Naive thymus-derived CD4-positive, alpha-beta T cell (primary cell): ENCODE measurements at regions not wholly inside any gene's neighbourhood (a gene's known extent, or its start where the extent isn't known, plus 50 kb on each side); places are given as distances from the start of the nearest gene placed in this dataset.

Source experiments
- ATAC-seq: fragments of 150-1000 bp; cut with Tn5 transposase; 2 replicates; pipeline ENCODE4 v1.10.0; 2021; ENCODE audit warnings: mild to moderate bottlenecking, moderate library complexity
- CTCF ChIA-PET: fragments of 350-600 bp; sonication (Branson Sonifier 250); formaldehyde crosslinking; loops from one replicate; lab custom pipeline; 2021; ENCODE audit warnings: antibody characterized with exemption; lab: Charles Lee
- POLR2A ChIA-PET: fragments of 350-600 bp; sonication (Branson Sonifier 250); formaldehyde crosslinking; loops from one replicate; lab custom pipeline; 2021; ENCODE audit warnings: antibody characterized with exemption, inconsistent platforms; lab: Charles Lee
- DNase-seq, 9 donors: peaks; one replicate each; pipeline versions ENCODE4 v3.0.0 to v3.0.0-alpha.2; 2020 to 2022; ENCODE audit warnings: mixed read lengths in 1 of 9
- H3K27ac ChIP-seq: one replicate; pipeline ENCODE4 v1.7.0; 2013; ENCODE audit warnings: mild to moderate bottlenecking, low read depth, low read length, moderate library complexity
- H3K27me3 ChIP-seq, 2 donors: one replicate each; pipeline ENCODE4 v1.7.0; 2013; ENCODE audit warnings: low read length in 2 of 2, mild to moderate bottlenecking in 2 of 2, moderate library complexity in 2 of 2; ENCODE audit not compliant: control insufficient read depth in 2 of 2, insufficient read depth in 2 of 2
- H3K36me3 ChIP-seq, 3 experiments: 1 replicate in 2 of 3; 2 replicates in 1 of 3; pipeline ENCODE4 v1.7.0; 2013; ENCODE audit warnings: low read length in 3 of 3, mild to moderate bottlenecking in 3 of 3, moderate library complexity in 1 of 3; ENCODE audit not compliant: insufficient read depth in 3 of 3, control insufficient read depth in 2 of 3
- H3K4me1 ChIP-seq, 2 donors: one replicate each; pipeline ENCODE4 v1.7.0; 2013; ENCODE audit warnings: low read length in 2 of 2, mild to moderate bottlenecking in 2 of 2, moderate library complexity in 1 of 2; ENCODE audit not compliant: control insufficient read depth in 2 of 2, insufficient read depth in 2 of 2
- H3K4me3 ChIP-seq: 2 replicates; pipeline ENCODE4 v1.7.0; 2013; ENCODE audit warnings: mild to moderate bottlenecking, low read length
- H3K9me3 ChIP-seq, 3 experiments: 1 replicate in 2 of 3; 2 replicates in 1 of 3; pipeline ENCODE4 v1.7.0; 2013; ENCODE audit warnings: low read length in 3 of 3; ENCODE audit not compliant: control insufficient read depth in 2 of 3
- H3K27ac Mint-ChIP-seq, 9 donors: one replicate each; pipeline ENCODE4 v1.8.0; 2020 to 2022; ENCODE audit warnings: mixed read lengths in 9 of 9, mild to moderate bottlenecking in 8 of 9, moderate library complexity in 5 of 9, inconsistent platforms in 2 of 9
- H3K27me3 Mint-ChIP-seq, 5 donors: one replicate each; pipeline ENCODE4 v1.8.0; 2021 to 2022; ENCODE audit warnings: mixed read lengths in 5 of 5, mild to moderate bottlenecking in 1 of 5
- H3K36me3 Mint-ChIP-seq, 5 donors: one replicate each; pipeline ENCODE4 v1.8.0; 2020 to 2022; ENCODE audit warnings: mixed read lengths in 5 of 5, mild to moderate bottlenecking in 3 of 5, inconsistent platforms in 1 of 5
- H3K4me1 Mint-ChIP-seq, 7 donors: one replicate each; pipeline ENCODE4 v1.8.0; 2020 to 2022; ENCODE audit warnings: mixed read lengths in 7 of 7, mild to moderate bottlenecking in 3 of 7, inconsistent platforms in 1 of 7
- H3K4me3 Mint-ChIP-seq, 10 donors: one replicate each; pipeline ENCODE4 v1.8.0; 2020 to 2022; ENCODE audit warnings: mild to moderate bottlenecking in 10 of 10, mixed read lengths in 10 of 10, moderate library complexity in 6 of 10, inconsistent platforms in 2 of 10
- H3K9me3 Mint-ChIP-seq, 11 donors: one replicate each; pipeline ENCODE4 v1.8.0; 2020 to 2022; ENCODE audit warnings: mixed read lengths in 11 of 11, mild to moderate bottlenecking in 4 of 11, inconsistent platforms in 1 of 11, moderate library complexity in 1 of 11
- intact Hi-C, 2 donors: fragments of 100-400 bp; cut with micrococcal nuclease; formaldehyde crosslinking; loops; one replicate each; pipeline ENCODE4 v1.15.1; 2023

DNA sequence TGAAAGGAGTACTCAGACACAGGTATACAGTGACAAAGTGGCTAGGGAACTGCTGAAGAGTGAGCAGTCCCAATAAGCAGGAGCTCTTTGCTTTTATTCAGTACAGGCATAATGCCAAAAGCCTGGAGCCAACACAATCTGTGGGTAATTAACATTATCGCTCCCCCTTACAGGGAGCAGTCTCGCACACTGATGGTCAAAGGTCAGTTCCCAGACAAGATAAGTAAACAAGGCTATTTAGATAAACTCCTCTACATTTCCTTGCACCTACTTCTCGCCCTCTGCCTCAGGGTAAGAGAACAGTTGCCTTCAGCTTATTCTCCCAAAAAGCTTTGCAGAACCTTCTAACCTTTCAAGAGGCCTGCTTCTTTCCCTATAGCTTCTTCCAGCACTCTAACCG lies 73.9 kb upstream of the TAF9B start:
- Mint-ChIP-seq H3K9me3 (peaks cover 0 to 24% (median 8%) of the 10 kb centered on the region in 11 donors), H3K36me3 (peaks cover 0 to 5% (median 0%) of the 10 kb centered on the region in 5 donors), H3K4me1 (no peaks in the 10 kb centered on the region), H3K27ac (peak overlapping the region in 1 of 9 donors; percentile 5), H3K4me3 (no peak overlapping the region), H3K27me3 (no peaks in the 10 kb centered on the region)
- intact Hi-C loops: no loop called here
- POLR2A ChIA-PET: interaction anchor here (0.6 kb wide), 1 partner anchor 805 kb away, joined by 3 read pairs; no protein-coding TSS in a partner anchor
- ATAC-seq: no peak
- no peak for DNase-seq
- CTCF ChIA-PET: no interaction called here
- H3K4me1 ChIP-seq: no peaks in the 10 kb centered on the region
- no peaks in the 10 kb centered on the region for H3K9me3 ChIP-seq
- H3K36me3 ChIP-seq: no peaks in the 10 kb centered on the region
- H3K27me3 ChIP-seq: no peaks in the 10 kb centered on the region
- H3K27ac ChIP-seq: no peak overlapping the region
- H3K4me3 ChIP-seq: no peak overlapping the region

GRCh38 chrX:78199851-78200250 lies 60.4 kb upstream of the TAF9B start:
- Histone ChIP-seq H3K4me1 (no peaks in the 10 kb centered on the region), H3K9me3 (no peaks in the 10 kb centered on the region), H3K4me3 (no peak overlapping the region), H3K27ac (no peak overlapping the region), H3K36me3 (no peaks in the 10 kb centered on the region), H3K27me3 (no peaks in the 10 kb centered on the region)
- peaks cover 0 to 3% (median 0%) of the 10 kb centered on the region in 5 donors for H3K36me3 Mint-ChIP-seq
- intact Hi-C loops: loop anchor here in 1 of 2 donors (2.0 to 5.0 kb wide), 3 partner anchors 63 to 317 kb away; partner anchors contain the start of gene TAF9B
- H3K27ac Mint-ChIP-seq: no peak overlapping the region
- no peaks in the 10 kb centered on the region for H3K4me1 Mint-ChIP-seq
- no peak overlapping the region for H3K4me3 Mint-ChIP-seq
- no peaks in the 10 kb centered on the region for H3K27me3 Mint-ChIP-seq
- H3K9me3 Mint-ChIP-seq: peaks cover 0 to 2% (median 0%) of the 10 kb centered on the region in 11 donors
- DNase-seq: peak in 6 of 9 donors; percentile 7 to 29 (median 9)
- ATAC-seq: peak; percentile 63
- ChIA-PET POLR2A (no interaction called here), CTCF (interaction anchor here (0.6 to 0.7 kb wide), 4 partner anchors 17 to 277 kb away, joined by 3 to 4 read pairs (median 4); no protein-coding TSS in a partner anchor)
